ENCODE measurements at regions not wholly inside any gene's neighbourhood (a gene's known extent, or its start where the extent isn't known, plus 50 kb on each side); places are given as distances from the start of the nearest gene placed in this dataset.

DNA sequence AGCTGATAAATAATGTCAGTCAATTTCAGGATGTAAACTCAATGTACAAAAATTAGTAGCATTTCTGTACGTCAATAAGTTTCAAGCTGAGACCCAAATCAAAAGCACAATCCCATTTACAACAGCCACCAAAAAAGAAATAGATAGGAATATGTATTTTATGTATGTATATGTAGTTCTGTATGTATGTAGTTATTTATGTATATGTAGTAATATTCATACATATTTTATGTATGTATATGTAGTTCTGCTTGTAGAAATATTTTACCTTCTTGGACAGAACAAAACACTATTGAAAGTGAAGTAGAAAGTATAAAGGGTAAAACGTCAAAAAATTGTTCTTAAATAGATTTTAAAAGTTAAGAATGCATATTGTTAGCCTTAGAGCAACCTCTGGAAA is 591.0 kb upstream of the SETBP1 start:
- TF ChIP-seq FOXP2 (optimal IDR thresholded peaks at IDR 0.05; ENCODE audit: borderline replicate concordance, extremely low read depth, extremely low read length, insufficient read depth) (no peak), POLR2AphosphoS5 (IDR thresholded peaks at IDR 0.05; ENCODE audit: low read depth, low read length) (no peak), REST (IDR thresholded peaks at IDR 0.05; ENCODE audit: insufficient read depth in 1 of 2, low read depth in 2 of 2, low read length in 2 of 2) (no peak)

Measured in PFSK-1 (cell line).